Prostate gland (tissue), 2 donors: ENCODE measurements at regions not wholly inside any gene's neighbourhood (a gene's known extent, or its start where the extent isn't known, plus 50 kb on each side); places are given as distances from the start of the nearest gene placed in this dataset.

Experiments
- CTCF ChIP-seq, 4 experiments: fragments of 200-600 bp in 2 of 4; fragments of 450-650 bp in 2 of 4; sonication (generic) in 2 of 4; IDR thresholded peaks; 1 replicate in 3 of 4; 2 replicates in 1 of 4; pipeline ENCODE4 v1.5.1; 2016 to 2019; ENCODE audit warnings: antibody characterized with exemption in 4 of 4, mild to moderate bottlenecking in 2 of 4, moderate library complexity in 2 of 4
- POLR2A ChIP-seq: fragments of 450-650 bp; IDR thresholded peaks from one replicate; pipeline ENCODE4 v1.6.1; 2016; ENCODE audit warnings: antibody characterized with exemption, mild to moderate bottlenecking
- POLR2AphosphoS5 ChIP-seq: sonication (generic); formaldehyde crosslinking; IDR thresholded peaks from one replicate; pipeline ENCODE4 v1.6.1; 2017; ENCODE audit warnings: antibody characterized with exemption

- TF ChIP-seq CTCF (IDR thresholded peaks at IDR 0.05) (no peak), POLR2A (no peak), POLR2AphosphoS5 (no peak)
Observed at GRCh38 chr7:84738583-84739150, 448.2 kb downstream of the SEMA3D start.
